NCI-H510A (cell line): ENCODE measurements at regions not wholly inside any gene's neighbourhood (a gene's known extent, or its start where the extent isn't known, plus 50 kb on each side); places are given as distances from the start of the nearest gene placed in this dataset.

Experiments used
- DNase-seq: peaks from one replicate; lab custom pipeline; 2025; lab: John Stamatoyannopoulos, UW

GRCh38 chr2:237150186-237150585 is 64.5 kb downstream of the COPS8 start:
- DNase-seq, result no peak

GRCh38 chr2:237150831-237151375 is 65.2 kb downstream of the COPS8 start:
- no peak for DNase-seq

GRCh38 chr2:237152361-237152760 is 66.7 kb downstream of the COPS8 start:
- no peak for DNase-seq

- DNase-seq, result no peak
These were observed 67.5 kb downstream of the COPS8 start for GRCh38 chr2:237153181-237153580.

- DNase-seq, result no peak
These were observed 68.5 kb downstream of the COPS8 start for GRCh38 chr2:237154082-237154638.

- no peak for DNase-seq
These were observed 69.5 kb downstream of the COPS8 start for GRCh38 chr2:237154884-237155851.

GRCh38 chr2:237156031-237156856 is 70.6 kb downstream of the COPS8 start:
- DNase-seq, result no peak

- DNase-seq, result no peak
These were observed 71.4 kb downstream of the COPS8 start for GRCh38 chr2:237156857-237157779.

GRCh38 chr2:237157780-237158102 is 72.1 kb downstream of the COPS8 start:
- no peak for DNase-seq

GRCh38 chr2:237158194-237158593 is 72.5 kb downstream of the COPS8 start:
- no peak for DNase-seq

- no peak for DNase-seq
These were observed 73.6 kb downstream of the COPS8 start for GRCh38 chr2:237159006-237159911.

- no peak for DNase-seq
These were observed 74.7 kb downstream of the COPS8 start for GRCh38 chr2:237160271-237160919.

GRCh38 chr2:237161189-237161588 is 75.5 kb downstream of the COPS8 start:
- no peak for DNase-seq

- no peak for DNase-seq
These were observed 77.3 kb downstream of the COPS8 start for GRCh38 chr2:237162959-237163358.

- DNase-seq, result no peak
These were observed 78.9 kb downstream of the COPS8 start for GRCh38 chr2:237164474-237165042.

GRCh38 chr2:237165405-237166276 is 80.0 kb downstream of the COPS8 start:
- DNase-seq, result no peak

GRCh38 chr2:237167038-237167437 is 81.3 kb downstream of the COPS8 start:
- DNase-seq, result no peak

- no peak for DNase-seq
These were observed 82.2 kb downstream of the COPS8 start for GRCh38 chr2:237167934-237168333.
